GM12878 (cell line): ENCODE measurements at regions not wholly inside any gene's neighbourhood (a gene's known extent, or its start where the extent isn't known, plus 50 kb on each side); places are given as distances from the start of the nearest gene placed in this dataset.

Experiments
- CTCF ChIP-seq, 3 experiments: IDR thresholded peaks in 2 of 3; conservative IDR thresholded peaks in 1 of 3; 2 replicates each; pipeline ENCODE4 v1.5.1; 2011; ENCODE audit warnings: low read depth in 3 of 3, low read length in 3 of 3, mild to moderate bottlenecking in 3 of 3, control low read depth in 2 of 3, moderate library complexity in 2 of 3, inconsistent platforms in 1 of 3, mixed read lengths in 1 of 3; ENCODE audit not compliant: control insufficient read depth in 2 of 3, insufficient read depth in 1 of 3; ENCODE audit errors: extremely low read depth in 1 of 3
- EZH2 ChIP-seq: IDR thresholded peaks from 2 replicates; pipeline ENCODE4 v1.6.1; 2012; ENCODE audit warnings: low read depth, mild to moderate bottlenecking, control low read depth, inconsistent platforms, low read length, borderline replicate concordance; ENCODE audit not compliant: control insufficient read depth
- POLR2A ChIP-seq: IDR thresholded peaks from 2 replicates; pipeline ENCODE4 v1.6.1; 2011; ENCODE audit warnings: low read depth, mild to moderate bottlenecking, low read length
- RAD21 ChIP-seq: IDR thresholded peaks from 2 replicates; pipeline ENCODE4 v1.6.1; 2011; ENCODE audit warnings: mild to moderate bottlenecking, low read depth, low read length, moderate library complexity; ENCODE audit not compliant: insufficient read depth
- REST ChIP-seq: IDR thresholded peaks from 2 replicates; pipeline ENCODE4 v1.6.1; 2012; ENCODE audit warnings: mild to moderate bottlenecking, low read depth, low read length
- SUZ12 ChIP-seq: fragments of 200-600 bp; sonication (generic); IDR thresholded peaks from one replicate; pipeline ENCODE4 v1.6.1; 2018; ENCODE audit warnings: antibody characterized with exemption, mild to moderate bottlenecking; ENCODE audit not compliant: unreplicated experiment
- ZNF24 ChIP-seq: fragments of 450-650 bp; IDR thresholded peaks from 2 replicates; pipeline ENCODE4 v1.6.1; 2017; ENCODE audit warnings: antibody characterized with exemption, mild to moderate bottlenecking
- ZNF622 ChIP-seq: fragments of 450-650 bp; IDR thresholded peaks from 2 replicates; pipeline ENCODE4 v1.6.1; 2017; ENCODE audit warnings: mild to moderate bottlenecking, inconsistent platforms

- TF ChIP-seq CTCF (IDR thresholded peaks at IDR 0.05 in 2 of 3, conservative IDR thresholded peaks at IDR 0.05 in 1 of 3; ENCODE audit: control insufficient read depth in 2 of 3, extremely low read depth in 1 of 3, insufficient read depth in 1 of 3, low read depth in 3 of 3, low read length in 3 of 3) (no peak), RAD21 (no peak), EZH2 (no peak), POLR2A (no peak), ZNF24 (no peak), REST (no peak), SUZ12 (no peak), ZNF622 (no peak)
Measured at GRCh38 chr4:169330811-169331210, 60.1 kb upstream of the SH3RF1 start.
